ENCODE measurements at regions not wholly inside any gene's neighbourhood (a gene's known extent, or its start where the extent isn't known, plus 50 kb on each side); places are given as distances from the start of the nearest gene placed in this dataset.

DNA sequence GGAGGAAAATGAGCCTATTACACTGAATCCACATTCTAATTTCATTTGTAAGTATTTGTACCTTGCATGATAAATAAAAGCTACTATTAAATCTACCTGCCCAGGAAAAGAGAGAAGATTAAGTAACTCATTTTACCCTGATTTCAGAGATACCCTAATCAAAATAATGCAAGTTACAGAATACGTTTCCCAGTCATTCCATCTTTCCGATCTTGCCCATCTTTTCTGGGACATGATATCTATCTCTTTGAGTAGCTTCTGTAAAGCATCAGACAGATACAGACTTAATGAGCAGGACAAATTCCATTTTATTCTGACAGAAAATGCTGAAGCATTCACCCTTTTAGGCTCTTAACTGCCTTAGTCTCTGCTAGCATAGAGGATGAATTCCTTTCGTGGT, 56.6 kb downstream of the SPRY2 start:
- no peak for DNase-seq

DNA sequence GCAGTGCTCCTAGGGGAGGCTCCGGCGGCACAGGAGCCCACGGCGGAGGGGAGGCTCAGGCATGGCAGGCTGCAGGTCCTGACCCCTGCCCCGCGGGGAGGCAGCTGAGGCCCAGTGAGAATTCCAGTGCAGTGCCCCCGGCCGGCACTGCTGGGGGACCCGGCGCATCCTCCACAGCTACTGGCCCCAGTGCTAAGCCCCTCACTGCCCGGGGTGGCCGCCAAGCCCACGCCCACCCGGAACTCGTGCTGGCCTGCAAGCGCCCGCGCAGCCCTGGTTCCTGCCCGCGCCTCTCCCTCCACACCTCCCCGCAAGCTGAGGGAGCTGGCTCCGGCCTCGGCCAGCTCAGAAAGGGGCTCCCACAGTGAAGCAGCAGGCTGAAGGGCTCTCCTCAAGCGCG, 62.2 kb downstream of the SPRY2 start:
- DNase-seq, result no peak

DNA sequence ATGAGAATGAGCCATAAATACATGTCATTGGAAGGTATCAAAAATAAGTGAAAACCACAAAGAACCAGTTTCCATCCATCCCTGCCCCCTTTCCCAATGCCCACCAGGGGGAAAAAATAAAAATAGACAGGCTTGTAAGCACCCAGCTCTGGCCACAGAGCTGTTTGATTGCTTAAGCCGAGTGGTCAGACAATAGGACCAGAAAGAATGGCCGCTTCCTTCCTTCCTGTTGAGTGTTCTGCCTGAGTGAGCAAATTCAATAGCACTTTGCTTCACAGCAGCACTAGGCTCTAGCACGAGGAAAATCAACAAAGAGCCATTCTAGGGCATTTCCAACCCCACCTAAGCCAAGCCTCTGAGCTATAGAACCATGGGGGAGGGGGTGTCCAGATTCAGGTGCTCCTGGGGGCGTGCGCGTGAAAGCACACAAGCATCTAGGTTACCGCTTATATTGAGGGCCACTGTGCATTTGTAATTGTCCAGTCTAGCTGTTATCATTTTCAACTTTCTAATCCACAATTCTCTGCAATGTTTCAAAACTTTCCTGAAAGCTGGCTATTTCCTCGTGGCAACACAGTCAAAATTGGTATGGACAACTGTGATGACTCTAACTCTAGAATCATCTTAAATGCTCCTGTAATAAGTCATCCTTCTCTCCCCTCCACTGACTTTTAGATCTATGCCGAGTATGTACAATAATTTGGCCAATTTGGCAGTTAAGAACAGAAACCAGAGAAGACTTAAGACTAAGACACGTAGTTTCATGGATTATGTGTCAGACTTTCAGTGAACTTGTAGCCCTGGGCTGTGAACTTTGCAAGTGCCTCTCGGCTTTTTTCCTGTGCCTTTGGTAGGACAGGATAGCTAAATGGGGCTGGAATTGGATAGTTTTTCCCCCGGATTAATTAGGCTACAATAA, 64.3 kb downstream of the SPRY2 start:
- DNase-seq, result no peak

DNA sequence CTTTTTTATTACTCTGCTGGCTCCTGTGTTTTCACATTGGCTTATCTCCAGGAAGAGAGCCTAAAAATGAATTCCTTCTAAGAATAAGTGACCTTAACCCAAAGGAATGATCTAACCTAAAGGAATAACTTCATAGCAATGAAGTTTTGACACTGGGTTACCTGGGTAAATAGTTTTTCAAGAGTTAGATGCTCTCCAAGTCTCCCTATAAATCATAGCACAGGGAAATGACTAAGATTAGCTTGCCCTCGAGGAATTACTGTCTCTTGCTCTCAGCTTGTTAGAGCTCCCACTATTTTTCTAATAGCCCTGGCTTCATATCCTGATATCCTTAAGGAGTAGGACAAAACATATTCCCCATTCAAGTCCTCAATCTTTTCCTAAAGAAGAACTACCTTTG, 66.3 kb downstream of the SPRY2 start:
- no peak for DNase-seq

DNA sequence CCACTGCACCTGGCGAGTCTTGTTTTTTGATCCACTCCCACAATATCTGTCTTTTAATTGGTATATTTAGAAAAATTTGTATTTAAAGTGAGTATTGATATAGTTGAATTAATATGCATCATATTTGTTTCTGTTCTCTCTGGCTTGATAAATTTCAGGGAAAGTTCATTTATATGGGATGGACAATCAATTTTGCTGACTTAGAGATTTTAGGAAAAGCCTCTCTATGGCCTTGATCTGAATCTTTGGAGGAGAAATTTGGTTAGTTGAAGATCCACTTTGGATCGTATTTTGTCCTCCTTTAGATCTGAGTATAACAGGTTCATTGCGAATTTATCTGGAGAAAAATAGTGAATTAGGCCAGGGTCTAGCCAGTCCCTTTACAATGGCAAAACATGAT, 67.2 kb downstream of the SPRY2 start:
- DNase-seq, result no peak

DNA sequence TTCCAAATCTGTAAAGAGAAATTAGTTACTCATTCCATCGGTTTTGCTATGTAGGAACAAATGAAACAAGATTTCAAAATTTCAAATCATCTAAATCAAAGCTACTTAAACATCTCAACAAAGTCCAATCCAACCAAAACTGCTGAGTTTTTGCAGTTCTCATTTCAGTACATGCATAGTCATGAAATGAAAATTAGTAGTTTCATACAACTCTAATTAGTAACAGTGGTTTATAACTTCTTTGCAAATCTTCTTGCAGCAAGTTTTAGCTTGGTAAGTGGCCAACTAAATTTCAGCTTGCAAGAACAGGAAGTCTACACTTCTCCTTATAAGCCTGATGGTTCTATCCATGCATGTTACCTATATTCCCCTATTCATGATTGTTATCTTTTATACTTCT, 75.6 kb downstream of the SPRY2 start:
- DNase-seq, result no peak

DNA sequence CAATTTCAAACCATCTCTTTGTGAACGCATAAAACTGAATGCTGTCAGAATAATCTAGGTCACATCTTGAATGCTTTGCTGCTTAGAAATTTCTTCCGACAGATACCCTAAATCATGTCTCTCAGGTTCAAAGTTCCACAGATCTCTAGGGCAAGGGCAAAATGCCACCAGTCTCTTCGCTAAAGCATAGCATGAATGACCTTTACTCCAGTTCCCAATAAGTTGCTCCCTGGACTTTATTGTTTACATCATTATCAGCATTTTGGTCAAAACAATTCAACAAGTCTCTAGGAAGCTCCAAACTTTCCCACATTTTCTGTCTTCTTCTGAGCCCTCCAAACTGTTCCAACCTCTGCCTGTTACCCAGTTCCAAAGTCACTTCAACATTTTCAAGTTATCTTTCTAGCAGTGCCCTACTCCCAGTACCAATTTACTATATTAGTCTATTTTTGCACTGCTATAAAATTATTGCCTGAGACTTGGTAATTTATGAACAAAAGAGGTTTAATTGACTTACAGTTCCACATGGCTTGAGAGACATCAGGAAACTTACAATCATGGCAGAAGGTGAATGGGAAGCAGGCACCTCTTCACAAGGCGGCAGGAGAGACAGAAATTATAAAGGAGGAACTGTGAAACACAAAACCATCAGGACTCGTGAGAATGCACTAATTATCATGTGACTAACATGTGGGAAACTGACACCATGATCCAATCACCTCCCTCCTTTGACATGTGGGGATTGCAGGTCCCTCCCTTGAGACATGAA, 77.0 kb downstream of the SPRY2 start:
- DNase-seq, result no peak

DNA sequence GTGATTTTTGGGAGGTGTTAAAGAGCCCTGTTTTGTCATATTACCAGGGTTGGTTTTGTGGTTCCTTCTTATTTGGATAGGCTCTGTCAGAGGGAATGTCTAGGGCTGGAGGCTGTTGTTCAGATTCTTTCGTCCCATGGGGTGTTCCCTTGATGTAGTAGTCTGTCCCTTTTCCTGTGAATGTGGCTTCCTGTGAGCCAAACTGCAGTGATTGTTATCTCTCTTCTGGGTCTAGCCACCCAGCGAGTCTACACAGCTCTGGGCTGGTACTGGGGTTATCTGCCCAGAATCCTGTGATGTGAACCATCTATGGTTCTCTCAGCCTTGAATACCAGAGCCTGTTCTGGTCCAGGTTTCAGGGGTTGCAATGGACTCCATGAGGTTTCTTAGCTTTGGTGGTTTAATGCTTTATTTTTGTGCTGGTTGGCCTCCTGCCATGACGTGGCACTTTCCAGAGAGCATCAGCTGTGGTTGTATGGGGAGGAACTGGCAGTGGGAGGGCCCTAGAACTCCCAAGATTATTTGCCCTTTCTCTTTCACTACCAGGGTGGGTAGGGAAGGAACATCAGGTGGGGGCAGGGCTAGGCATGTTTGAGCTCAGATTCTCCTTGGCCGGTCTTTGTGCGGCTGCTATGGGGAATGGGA, 78.8 kb downstream of the SPRY2 start:
- DNase-seq, result no peak

DNA sequence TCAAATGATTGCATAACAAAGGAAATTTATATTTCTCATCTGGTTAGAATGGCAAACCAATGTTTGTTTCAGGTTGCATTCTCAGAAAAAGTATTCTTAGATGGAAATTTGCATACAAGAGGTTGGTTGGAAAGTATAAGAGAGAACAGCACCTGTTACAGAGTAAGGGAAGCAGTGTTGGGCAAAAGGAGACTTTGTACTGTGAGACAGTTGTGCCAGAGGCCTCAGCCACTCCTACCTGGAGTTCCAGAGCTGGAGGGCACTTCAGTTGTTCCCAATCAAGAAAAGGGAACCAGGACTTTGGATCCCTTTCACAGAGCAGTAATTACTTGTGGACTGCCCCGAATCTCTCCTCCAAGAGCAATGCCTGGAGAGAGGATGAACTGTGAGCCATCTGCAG, 81.8 kb downstream of the SPRY2 start:
- DNase-seq, result no peak

DNA sequence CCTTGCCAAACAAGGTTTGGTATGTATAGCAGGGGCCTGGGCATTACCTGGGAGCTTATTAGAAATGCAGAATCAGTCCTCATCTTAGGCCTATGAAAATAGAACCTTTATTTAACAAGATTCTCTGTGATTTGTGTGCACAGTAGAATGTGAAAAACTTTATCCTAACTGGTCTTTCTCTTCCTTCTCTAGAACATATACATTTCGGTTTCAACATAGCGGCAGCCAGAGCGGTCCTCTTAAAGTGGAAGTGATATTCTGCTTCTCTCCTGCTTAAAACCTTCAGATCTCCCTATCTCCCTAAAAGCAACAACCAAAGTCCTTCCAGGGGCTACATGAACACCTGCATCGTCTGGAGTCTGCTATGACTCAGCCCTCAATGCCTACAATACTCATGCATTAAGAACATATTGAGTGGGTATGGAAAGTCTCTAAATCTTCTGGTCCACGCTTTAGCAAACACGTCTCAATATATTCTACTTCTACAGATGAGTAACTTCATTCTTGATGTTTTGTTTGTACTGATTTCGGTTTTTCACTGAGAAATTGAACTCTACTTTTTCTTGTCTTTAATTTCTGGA, 84.5 kb downstream of the SPRY2 start:
- DNase-seq, result no peak

DNA sequence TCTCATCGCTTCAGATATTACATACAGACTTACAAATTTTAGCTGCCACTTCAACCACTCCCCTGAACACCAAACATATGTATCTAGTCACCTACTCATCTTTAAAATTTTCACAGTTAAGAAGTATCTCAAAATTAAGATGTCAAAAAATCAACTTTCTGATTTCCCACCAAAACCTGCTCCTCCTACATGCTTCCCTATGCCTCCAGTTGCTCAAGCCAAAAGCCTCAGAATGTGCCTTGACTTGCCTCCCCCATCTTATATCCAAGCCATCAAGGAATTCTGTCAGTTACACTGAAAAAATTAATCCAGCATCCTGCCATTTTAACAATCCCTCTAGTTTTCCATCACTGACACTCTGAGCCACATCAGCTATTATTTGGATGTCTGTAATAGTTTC, 85.0 kb downstream of the SPRY2 start:
- no peak for DNase-seq

DNA sequence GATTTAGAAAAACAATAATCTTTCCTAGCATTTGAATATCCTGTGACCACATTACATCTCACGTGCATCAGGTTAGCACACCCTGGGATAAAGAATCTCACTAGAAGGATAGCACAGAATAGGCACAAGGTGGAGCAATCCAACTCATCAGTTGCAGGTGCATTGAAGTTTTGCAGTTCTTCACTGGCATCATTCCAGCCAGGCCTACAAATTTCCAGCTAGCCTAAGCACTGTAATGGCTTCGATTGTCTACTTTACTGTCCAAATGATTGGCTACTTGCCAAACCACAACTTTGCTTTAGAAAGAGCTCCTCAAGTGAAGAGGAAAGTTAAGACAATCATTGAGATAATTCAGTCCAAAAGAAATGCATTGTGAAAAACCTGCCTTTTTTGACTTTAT, 89.5 kb downstream of the SPRY2 start:
- DNase-seq, result no peak

DNA sequence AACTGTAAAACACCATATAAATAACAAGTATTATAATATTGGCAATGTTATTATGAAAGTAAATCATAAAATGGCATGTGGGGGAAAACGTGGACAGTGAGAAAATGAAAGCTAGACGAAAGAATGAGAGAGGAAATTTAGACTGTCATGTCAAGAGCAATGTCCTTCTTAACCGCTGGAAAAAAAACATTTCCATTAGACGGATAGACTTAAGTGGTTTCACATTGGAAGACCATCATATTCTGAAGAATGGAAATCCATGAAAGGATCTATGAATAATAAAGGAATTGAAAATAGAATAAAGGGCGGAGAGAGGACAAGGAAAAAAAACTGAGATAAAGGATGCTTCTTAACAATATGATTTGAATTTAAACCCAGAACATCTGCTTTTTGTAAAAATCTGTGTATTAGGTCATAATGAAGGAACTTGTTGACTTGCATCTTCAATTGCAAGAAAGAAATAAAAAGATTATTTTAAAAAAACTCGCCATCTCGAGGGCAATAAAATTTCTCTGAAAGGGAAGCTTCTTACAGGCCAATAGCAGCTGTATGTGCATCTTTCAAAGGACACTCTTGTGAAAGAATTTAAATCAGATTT, 90.6 kb downstream of the SPRY2 start:
- DNase-seq, result no peak

DNA sequence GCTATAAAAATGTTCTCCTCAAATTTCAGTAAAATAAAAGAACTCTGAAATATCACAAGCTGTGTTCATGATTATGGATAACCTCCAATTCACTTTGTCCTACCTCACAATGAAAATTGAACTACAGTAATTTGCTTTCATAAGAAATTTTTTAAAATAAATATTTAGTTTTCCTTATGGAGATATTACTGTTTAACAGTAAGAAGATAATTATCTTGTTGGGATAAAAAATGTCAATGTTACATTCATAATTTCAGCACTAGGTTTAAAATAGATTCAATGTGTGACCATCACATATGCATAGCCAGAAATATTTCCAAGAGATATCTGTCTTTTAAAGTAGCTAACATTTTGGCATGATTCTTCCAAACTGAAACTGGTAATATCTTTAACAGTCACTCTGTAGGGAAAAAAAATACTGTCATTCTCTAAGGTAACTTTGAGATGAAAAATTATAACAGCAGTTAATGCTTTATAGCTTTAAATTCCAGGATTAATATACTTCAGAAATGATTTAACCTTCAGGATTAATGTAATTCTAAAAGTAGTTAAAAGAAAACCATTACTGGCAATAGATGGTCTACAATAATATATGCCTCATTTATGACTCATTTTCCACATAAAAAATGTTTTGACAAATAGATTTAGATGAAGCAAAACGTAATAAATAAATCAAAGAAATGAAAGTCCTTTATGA, 91.3 kb downstream of the SPRY2 start:
- DNase-seq, result no peak

DNA sequence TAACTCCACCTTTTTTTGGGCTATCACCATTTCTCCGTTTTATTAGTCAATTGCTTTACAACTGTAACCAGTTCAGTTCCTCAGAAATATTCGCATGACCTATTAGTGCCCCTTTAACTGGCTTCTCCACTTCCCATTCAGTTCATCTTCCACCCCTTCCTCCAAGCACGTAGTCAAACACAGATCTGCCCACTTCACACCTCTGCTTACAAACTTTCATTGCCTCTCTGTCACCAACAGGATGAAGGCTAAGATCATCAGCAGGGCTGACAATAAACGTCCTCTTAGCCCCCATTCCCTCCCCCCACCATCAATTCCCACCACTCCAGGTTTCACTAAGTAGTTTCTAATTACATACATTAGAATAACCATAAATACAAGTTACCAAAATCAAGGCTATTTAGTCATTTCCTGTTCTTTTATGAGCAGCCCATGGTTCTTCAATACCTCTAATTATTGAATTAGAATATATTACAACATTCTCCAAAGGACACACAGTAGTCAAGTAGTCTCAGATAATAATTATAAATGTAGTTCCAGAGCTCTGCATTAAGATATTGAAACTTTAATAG, 95.7 kb downstream of the SPRY2 start:
- no peak for DNase-seq

DNA sequence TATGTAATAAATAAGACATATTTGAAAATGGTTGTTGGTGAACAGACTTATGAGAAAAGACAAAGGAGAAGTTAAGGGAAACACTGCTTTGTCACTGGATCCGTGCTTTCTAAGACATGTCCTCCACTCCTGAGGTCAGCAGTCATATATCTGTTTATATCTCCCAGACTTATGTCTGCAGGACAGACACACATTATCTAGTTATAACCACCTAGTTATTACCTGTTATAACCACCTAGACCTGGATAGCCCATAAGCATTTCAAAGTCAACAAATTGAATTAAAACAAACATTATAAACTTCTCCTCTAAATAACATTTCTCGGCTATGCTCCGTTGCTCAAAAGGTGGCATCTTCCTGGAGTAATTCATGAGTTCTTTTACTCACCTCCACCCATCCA, 96.4 kb downstream of the SPRY2 start:
- DNase-seq, result no peak

DNA sequence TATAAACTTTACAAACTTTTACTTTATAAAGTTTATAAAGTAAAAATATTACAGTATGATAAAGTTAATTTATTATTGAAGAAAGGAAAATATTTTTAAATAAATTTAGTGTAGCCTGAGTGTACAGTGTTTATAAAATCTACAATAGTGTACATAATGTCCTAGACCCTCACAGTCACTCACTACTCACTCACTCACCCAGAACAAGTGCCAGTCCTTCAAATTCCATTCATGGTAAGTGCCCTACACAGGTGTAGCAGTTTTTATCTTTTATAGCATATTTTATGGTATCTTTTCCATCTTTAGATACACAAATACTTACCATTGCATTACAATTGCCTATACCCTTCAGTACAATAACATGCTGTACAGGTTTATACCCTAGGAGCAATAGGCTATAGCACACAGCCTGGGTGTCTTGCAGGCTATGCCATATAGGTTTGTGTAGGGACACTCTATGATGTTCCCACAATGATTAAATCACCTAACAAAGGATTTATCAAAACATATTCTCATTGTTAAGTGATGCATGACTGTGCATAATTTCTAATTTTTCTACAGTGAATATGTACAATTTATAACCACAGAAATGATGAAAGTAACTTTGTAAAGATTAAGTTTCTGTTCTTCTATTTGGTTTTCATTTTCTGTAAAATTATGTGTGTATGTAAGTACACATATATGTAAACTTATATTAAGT, 98.0 kb downstream of the SPRY2 start:
- DNase-seq, result no peak

DNA sequence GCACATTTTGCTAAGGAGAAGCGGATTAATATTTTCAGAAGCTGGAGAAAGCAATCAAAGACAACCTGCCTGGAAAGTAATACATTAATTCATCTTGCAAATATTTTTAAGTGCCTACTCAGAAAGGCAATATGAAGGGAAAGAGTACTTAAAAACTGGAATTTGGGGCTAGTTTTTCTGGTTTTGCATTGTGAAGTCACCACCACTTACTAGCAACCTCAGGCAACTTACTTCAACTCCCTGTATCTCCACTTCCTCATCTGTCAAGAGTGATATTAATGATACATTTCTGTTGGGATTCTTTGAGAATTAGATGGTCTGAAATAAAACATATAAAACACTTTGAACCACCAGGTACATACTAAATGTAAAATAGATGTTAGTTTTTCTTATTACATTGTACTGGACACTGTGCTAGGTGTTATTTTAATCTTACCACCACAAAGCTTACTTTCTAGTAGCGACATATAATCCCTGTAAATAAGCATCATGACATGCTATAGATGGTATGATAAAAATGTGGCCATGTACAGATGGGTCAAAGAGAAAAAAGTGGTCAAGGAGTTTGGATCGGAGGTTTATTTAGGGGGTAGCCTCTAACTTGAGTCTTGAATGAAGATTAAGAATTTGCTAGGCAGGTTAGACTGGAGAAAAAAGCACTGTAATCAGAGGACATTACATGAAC, 101.2 kb downstream of the SPRY2 start:
- no peak for DNase-seq

DNA sequence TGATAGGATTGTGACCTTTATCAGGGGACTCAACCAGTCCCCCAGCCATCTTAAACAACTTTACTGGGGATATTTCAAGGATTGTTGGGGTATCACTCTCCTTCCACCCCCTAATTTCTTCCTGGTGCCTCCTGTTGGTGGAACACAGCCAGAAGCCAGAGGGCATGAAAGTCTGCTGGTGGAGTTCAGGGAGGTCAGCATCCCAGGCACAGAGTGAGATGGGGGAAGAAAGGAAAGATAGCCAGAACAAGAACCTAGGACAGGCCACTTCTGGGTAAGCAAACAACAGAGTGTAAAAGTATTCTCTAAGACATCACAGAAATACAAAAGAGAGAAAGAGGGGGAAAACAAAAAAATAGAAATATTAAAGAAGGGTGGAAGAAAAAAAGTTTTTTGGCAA, 101.8 kb downstream of the SPRY2 start:
- no peak for DNase-seq

DNA sequence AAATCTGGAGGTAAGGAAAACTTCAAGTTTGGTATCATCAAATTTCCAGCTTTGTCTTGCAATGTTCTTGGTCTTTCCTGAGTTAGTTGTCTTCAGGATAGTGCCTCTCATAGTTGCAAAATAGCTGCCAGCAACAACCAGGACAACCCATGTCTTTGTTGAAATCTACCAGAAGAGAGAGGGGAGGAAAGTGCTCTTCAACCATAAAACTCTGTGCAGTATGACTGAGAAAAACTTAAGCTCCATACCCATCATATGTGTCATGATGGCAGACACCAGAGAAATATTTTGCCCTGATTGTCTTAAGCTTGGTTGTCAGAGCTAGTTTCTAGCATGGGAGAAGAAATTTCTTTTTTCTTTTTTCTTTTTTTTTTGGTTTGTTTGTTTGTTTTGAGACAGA, 103.3 kb downstream of the SPRY2 start:
- no peak for DNase-seq

DNA sequence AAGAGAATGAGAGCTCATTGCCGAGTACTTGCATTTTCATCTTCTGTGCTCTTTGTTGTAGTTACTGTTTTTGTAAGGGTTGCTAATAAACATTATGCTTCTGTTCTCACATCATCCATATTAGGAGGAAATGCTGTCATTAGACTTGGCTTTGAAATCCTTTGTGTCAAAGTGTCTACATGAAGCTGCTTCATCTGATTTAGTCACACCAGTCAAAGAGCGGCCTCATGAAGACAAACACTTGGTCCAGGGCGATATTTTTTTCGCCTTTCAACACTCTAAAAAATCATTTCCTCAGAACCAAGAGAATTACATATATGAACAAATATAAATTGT, 105.0 kb downstream of the SPRY2 start:
- no peak for DNase-seq
